Upper lobe of left lung (tissue), 4 donors: ENCODE measurements at regions not wholly inside any gene's neighbourhood (a gene's known extent, or its start where the extent isn't known, plus 50 kb on each side); places are given as distances from the start of the nearest gene placed in this dataset.

Source experiments
- CTCF ChIP-seq, 6 experiments: fragments of 450-650 bp in 4 of 6; fragments of 200-600 bp in 2 of 6; sonication (generic) in 2 of 6; IDR thresholded peaks; one replicate each; pipeline ENCODE4 v1.5.1; 2016 to 2019; ENCODE audit warnings: antibody characterized with exemption in 6 of 6
- EP300 ChIP-seq, 4 donors: sonication (generic); formaldehyde crosslinking; IDR thresholded peaks; one replicate each; pipeline ENCODE4 v1.5.1; 2017; ENCODE audit warnings: antibody characterized with exemption in 4 of 4, control low read depth in 2 of 4
- POLR2A ChIP-seq, 4 donors: fragments of 450-650 bp; IDR thresholded peaks; one replicate each; pipeline ENCODE4 v1.5.1; 2016 to 2017; ENCODE audit warnings: antibody characterized with exemption in 4 of 4, mild to moderate bottlenecking in 2 of 4
- POLR2AphosphoS5 ChIP-seq, 2 donors: sonication (generic); formaldehyde crosslinking; IDR thresholded peaks; one replicate each; pipeline ENCODE4 v1.5.1; 2017; ENCODE audit warnings: antibody characterized with exemption in 2 of 2

DNA sequence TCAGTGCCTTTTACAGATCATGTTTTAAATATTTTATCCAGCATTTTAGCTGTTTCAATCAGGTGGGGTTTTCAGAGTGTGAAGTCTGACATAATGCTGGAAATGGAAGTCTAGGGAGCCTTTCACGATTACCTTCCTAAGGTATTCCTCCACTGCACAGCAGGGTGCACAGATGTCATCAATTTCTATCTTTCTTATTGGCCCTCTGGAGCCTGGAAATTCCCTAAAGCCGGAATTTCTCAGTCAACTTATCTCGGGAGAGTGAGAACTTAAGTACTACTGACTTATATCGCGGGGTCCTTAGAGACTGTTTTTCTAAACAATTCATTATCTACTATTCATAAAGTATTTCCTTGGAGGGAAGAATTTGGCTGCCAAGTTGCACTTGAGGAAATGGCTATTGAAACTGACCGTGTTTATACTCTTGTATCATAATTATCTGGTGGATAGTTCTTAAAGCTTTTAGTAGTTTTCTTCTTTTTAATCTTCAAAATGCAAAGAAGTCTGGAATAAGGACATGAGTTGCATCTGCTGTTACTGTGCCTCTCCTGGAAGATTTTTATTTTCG lies 311.8 kb upstream of the B3GALT2 start:
- no peak for TF ChIP-seq CTCF (IDR thresholded peaks at IDR 0.05)
- no peak for TF ChIP-seq POLR2AphosphoS5 (IDR thresholded peaks at IDR 0.05)
- no peak for TF ChIP-seq POLR2A (IDR thresholded peaks at IDR 0.05)
- no peak for TF ChIP-seq EP300 (IDR thresholded peaks at IDR 0.05)
